ENCODE measurements at regions not wholly inside any gene's neighbourhood (a gene's known extent, or its start where the extent isn't known, plus 50 kb on each side); places are given as distances from the start of the nearest gene placed in this dataset.
"Not testable (repeated sequence)": the region's sequence is repeated elsewhere in the genome, so short reads cannot be mapped to it uniquely, and the experiment has no call there.

- Histone ChIP-seq H3K36me3 (ENCODE audit: control insufficient read depth, insufficient read depth, low read length) (no peaks in the 10 kb centered on the region), H3K27me3 (ENCODE audit: control insufficient read depth, insufficient read depth, low read length) (no peaks in the 10 kb centered on the region), H3K4me3 (ENCODE audit: low read length) (no peak overlapping the region), H3K4me1 (ENCODE audit: control insufficient read depth, insufficient read depth, low read length) (no peaks in the 10 kb centered on the region), H3K9ac (ENCODE audit: low read length) (no peak overlapping the region), H3K27ac (ENCODE audit: low read depth, low read length) (no peak overlapping the region)
Observed at GRCh38 chr11:37142591-37142990, 544.6 kb upstream of the RAG2 start.

GRCh38 chr11:37141707-37142106 is 543.7 kb upstream of the RAG2 start:
- H3K4me3 ChIP-seq (ENCODE audit: low read length): no peak overlapping the region
- H3K27ac ChIP-seq (ENCODE audit: low read depth, low read length): no peak overlapping the region
- no peaks in the 10 kb centered on the region for H3K27me3 ChIP-seq (ENCODE audit: control insufficient read depth, insufficient read depth, low read length)
- H3K4me1 ChIP-seq (ENCODE audit: control insufficient read depth, insufficient read depth, low read length): no peaks in the 10 kb centered on the region
- no peaks in the 10 kb centered on the region for H3K36me3 ChIP-seq (ENCODE audit: control insufficient read depth, insufficient read depth, low read length)
- H3K9ac ChIP-seq (ENCODE audit: low read length): no peak overlapping the region

GRCh38 chr11:37135606-37136005 is 537.6 kb upstream of the RAG2 start:
- not testable (repeated sequence) for H3K27ac ChIP-seq (ENCODE audit: low read depth, low read length); H3K9ac ChIP-seq (ENCODE audit: low read length); H3K36me3 ChIP-seq (ENCODE audit: control insufficient read depth, insufficient read depth, low read length); H3K4me1 ChIP-seq (ENCODE audit: control insufficient read depth, insufficient read depth, low read length); H3K27me3 ChIP-seq (ENCODE audit: control insufficient read depth, insufficient read depth, low read length); H3K4me3 ChIP-seq (ENCODE audit: low read length)

GRCh38 chr11:37134637-37135036 is 536.6 kb upstream of the RAG2 start:
- no peak overlapping the region for H3K9ac ChIP-seq (ENCODE audit: low read length)
- H3K27me3 ChIP-seq (ENCODE audit: control insufficient read depth, insufficient read depth, low read length): no peaks in the 10 kb centered on the region
- H3K36me3 ChIP-seq (ENCODE audit: control insufficient read depth, insufficient read depth, low read length): no peaks in the 10 kb centered on the region
- H3K27ac ChIP-seq (ENCODE audit: low read depth, low read length): no peak overlapping the region
- H3K4me3 ChIP-seq (ENCODE audit: low read length): no peak overlapping the region
- no peaks in the 10 kb centered on the region for H3K4me1 ChIP-seq (ENCODE audit: control insufficient read depth, insufficient read depth, low read length)

- Histone ChIP-seq H3K4me1 (ENCODE audit: control insufficient read depth, insufficient read depth, low read length) (no peaks in the 10 kb centered on the region), H3K9ac (ENCODE audit: low read length) (no peak overlapping the region), H3K27me3 (ENCODE audit: control insufficient read depth, insufficient read depth, low read length) (no peaks in the 10 kb centered on the region), H3K27ac (ENCODE audit: low read depth, low read length) (no peak overlapping the region), H3K36me3 (ENCODE audit: control insufficient read depth, insufficient read depth, low read length) (no peaks in the 10 kb centered on the region), H3K4me3 (ENCODE audit: low read length) (no peak overlapping the region)
Observed at GRCh38 chr11:37124384-37124783, 526.3 kb upstream of the RAG2 start.

GRCh38 chr11:37115963-37116362 is 517.9 kb upstream of the RAG2 start:
- no peaks in the 10 kb centered on the region for H3K27me3 ChIP-seq (ENCODE audit: control insufficient read depth, insufficient read depth, low read length)
- H3K4me3 ChIP-seq (ENCODE audit: low read length): no peak overlapping the region
- no peaks in the 10 kb centered on the region for H3K36me3 ChIP-seq (ENCODE audit: control insufficient read depth, insufficient read depth, low read length)
- no peaks in the 10 kb centered on the region for H3K4me1 ChIP-seq (ENCODE audit: control insufficient read depth, insufficient read depth, low read length)
- H3K27ac ChIP-seq (ENCODE audit: low read depth, low read length): no peak overlapping the region
- no peak overlapping the region for H3K9ac ChIP-seq (ENCODE audit: low read length)

GRCh38 chr11:37110385-37110784 is 512.3 kb upstream of the RAG2 start:
- H3K9ac ChIP-seq (ENCODE audit: low read length): no peak overlapping the region
- H3K27ac ChIP-seq (ENCODE audit: low read depth, low read length): no peak overlapping the region
- H3K4me3 ChIP-seq (ENCODE audit: low read length): no peak overlapping the region
- H3K36me3 ChIP-seq (ENCODE audit: control insufficient read depth, insufficient read depth, low read length): no peaks in the 10 kb centered on the region
- H3K4me1 ChIP-seq (ENCODE audit: control insufficient read depth, insufficient read depth, low read length): no peaks in the 10 kb centered on the region
- no peaks in the 10 kb centered on the region for H3K27me3 ChIP-seq (ENCODE audit: control insufficient read depth, insufficient read depth, low read length)

GRCh38 chr11:37109286-37109585 is 511.2 kb upstream of the RAG2 start:
- Histone ChIP-seq H3K4me1 (ENCODE audit: control insufficient read depth, insufficient read depth, low read length) (no peaks in the 10 kb centered on the region), H3K36me3 (ENCODE audit: control insufficient read depth, insufficient read depth, low read length) (no peaks in the 10 kb centered on the region), H3K9ac (ENCODE audit: low read length) (no peak overlapping the region), H3K27me3 (ENCODE audit: control insufficient read depth, insufficient read depth, low read length) (no peaks in the 10 kb centered on the region), H3K27ac (ENCODE audit: low read depth, low read length) (no peak overlapping the region), H3K4me3 (ENCODE audit: low read length) (no peak overlapping the region)

GRCh38 chr11:37108436-37109285 is 510.6 kb upstream of the RAG2 start:
- Histone ChIP-seq H3K9ac (ENCODE audit: low read length) (no peak overlapping the region), H3K27ac (ENCODE audit: low read depth, low read length) (no peak overlapping the region), H3K4me3 (ENCODE audit: low read length) (no peak overlapping the region), H3K27me3 (ENCODE audit: control insufficient read depth, insufficient read depth, low read length) (no peaks in the 10 kb centered on the region), H3K36me3 (ENCODE audit: control insufficient read depth, insufficient read depth, low read length) (no peaks in the 10 kb centered on the region), H3K4me1 (ENCODE audit: control insufficient read depth, insufficient read depth, low read length) (no peaks in the 10 kb centered on the region)

- Histone ChIP-seq H3K36me3 (ENCODE audit: control insufficient read depth, insufficient read depth, low read length) (no peaks in the 10 kb centered on the region), H3K4me1 (ENCODE audit: control insufficient read depth, insufficient read depth, low read length) (no peaks in the 10 kb centered on the region), H3K9ac (ENCODE audit: low read length) (no peak overlapping the region), H3K4me3 (ENCODE audit: low read length) (no peak overlapping the region), H3K27ac (ENCODE audit: low read depth, low read length) (no peak overlapping the region), H3K27me3 (ENCODE audit: control insufficient read depth, insufficient read depth, low read length) (no peaks in the 10 kb centered on the region)
Observed at GRCh38 chr11:37107831-37108230, 509.8 kb upstream of the RAG2 start.

GRCh38 chr11:37107415-37107814 is 509.4 kb upstream of the RAG2 start:
- no peak overlapping the region for H3K9ac ChIP-seq (ENCODE audit: low read length)
- H3K4me1 ChIP-seq (ENCODE audit: control insufficient read depth, insufficient read depth, low read length): no peaks in the 10 kb centered on the region
- H3K36me3 ChIP-seq (ENCODE audit: control insufficient read depth, insufficient read depth, low read length): no peaks in the 10 kb centered on the region
- no peak overlapping the region for H3K27ac ChIP-seq (ENCODE audit: low read depth, low read length)
- H3K27me3 ChIP-seq (ENCODE audit: control insufficient read depth, insufficient read depth, low read length): no peaks in the 10 kb centered on the region
- no peak overlapping the region for H3K4me3 ChIP-seq (ENCODE audit: low read length)

- Histone ChIP-seq H3K4me1 (ENCODE audit: control insufficient read depth, insufficient read depth, low read length) (no peaks in the 10 kb centered on the region), H3K4me3 (ENCODE audit: low read length) (no peak overlapping the region), H3K9ac (ENCODE audit: low read length) (no peak overlapping the region), H3K36me3 (ENCODE audit: control insufficient read depth, insufficient read depth, low read length) (no peaks in the 10 kb centered on the region), H3K27ac (ENCODE audit: low read depth, low read length) (no peak overlapping the region), H3K27me3 (ENCODE audit: control insufficient read depth, insufficient read depth, low read length) (no peaks in the 10 kb centered on the region)
Observed at GRCh38 chr11:37105427-37105826, 507.4 kb upstream of the RAG2 start.

GRCh38 chr11:37104380-37104779 is 506.3 kb upstream of the RAG2 start:
- Histone ChIP-seq H3K27ac (ENCODE audit: low read depth, low read length) (no peak overlapping the region), H3K36me3 (ENCODE audit: control insufficient read depth, insufficient read depth, low read length) (no peaks in the 10 kb centered on the region), H3K27me3 (ENCODE audit: control insufficient read depth, insufficient read depth, low read length) (no peaks in the 10 kb centered on the region), H3K4me3 (ENCODE audit: low read length) (no peak overlapping the region), H3K4me1 (ENCODE audit: control insufficient read depth, insufficient read depth, low read length) (no peaks in the 10 kb centered on the region), H3K9ac (ENCODE audit: low read length) (no peak overlapping the region)
